ENCODE measurements at regions not wholly inside any gene's neighbourhood (a gene's known extent, or its start where the extent isn't known, plus 50 kb on each side); places are given as distances from the start of the nearest gene placed in this dataset.
A peak's percentile ranks its signal among the peaks of the same experiment; 100 is the strongest.

- H3K27me3 ChIP-seq (ENCODE audit: control insufficient read depth in 4 of 4, insufficient read depth in 4 of 4, low read length in 3 of 4), result no peaks in the 10 kb centered on the region
- H3K9ac ChIP-seq (ENCODE audit: low read depth in 1 of 2, low read length in 2 of 2), result no peak overlapping the region
- no peak for TF ChIP-seq JUND (IDR thresholded peaks at IDR 0.05)
- TF ChIP-seq RAD21 (IDR thresholded peaks at IDR 0.05), result peak in 1 of 2 donors; percentile 11
- no peak for DNase-seq (ENCODE audit: low spot score)
- no peak overlapping the region for H3K4me3 ChIP-seq (ENCODE audit: low read depth in 1 of 3, low read length in 3 of 3)
- H3K27ac ChIP-seq (ENCODE audit: low read depth in 1 of 2, low read length in 2 of 2), result no peak overlapping the region
- no peaks in the 10 kb centered on the region for H3K36me3 ChIP-seq (ENCODE audit: control insufficient read depth in 4 of 4, insufficient read depth in 3 of 4, low read depth in 1 of 4, low read length in 3 of 4)
- no peaks in the 10 kb centered on the region for H3K4me1 ChIP-seq (ENCODE audit: control insufficient read depth in 4 of 4, insufficient read depth in 4 of 4, low read length in 3 of 4)
- H3K9me3 ChIP-seq (ENCODE audit: control insufficient read depth in 4 of 4, low read length in 3 of 4), result no peaks in the 10 kb centered on the region
- WGBS, result 49% methylated on average over 2 of the region's 2 CpGs
Measured at GRCh38 chr10:9211228-9211627, 1156.7 kb downstream of the GATA3 start.

- H3K9me3 ChIP-seq (ENCODE audit: control insufficient read depth in 4 of 4, low read length in 3 of 4), result no peaks in the 10 kb centered on the region
- 65% methylated on average over 7 of the region's 7 CpGs for WGBS
Measured at GRCh38 chr10:9214618-9215017, 1160.1 kb downstream of the GATA3 start.

More at GRCh38 chr10:9214618-9215017, 1160.1 kb downstream of the GATA3 start:
- H3K4me3 ChIP-seq (ENCODE audit: low read depth in 1 of 3, low read length in 3 of 3), result no peak overlapping the region
- H3K4me1 ChIP-seq (ENCODE audit: control insufficient read depth in 4 of 4, insufficient read depth in 4 of 4, low read length in 3 of 4), result no peaks in the 10 kb centered on the region
- H3K36me3 ChIP-seq (ENCODE audit: control insufficient read depth in 4 of 4, insufficient read depth in 3 of 4, low read depth in 1 of 4, low read length in 3 of 4), result no peaks in the 10 kb centered on the region
- H3K9ac ChIP-seq (ENCODE audit: low read depth in 1 of 2, low read length in 2 of 2), result no peak overlapping the region
- DNase-seq (ENCODE audit: low spot score), result no peak
- no peak overlapping the region for H3K27ac ChIP-seq (ENCODE audit: low read depth in 1 of 2, low read length in 2 of 2)
- H3K27me3 ChIP-seq (ENCODE audit: control insufficient read depth in 4 of 4, insufficient read depth in 4 of 4, low read length in 3 of 4), result no peaks in the 10 kb centered on the region
- TF ChIP-seq, protein P1, sequence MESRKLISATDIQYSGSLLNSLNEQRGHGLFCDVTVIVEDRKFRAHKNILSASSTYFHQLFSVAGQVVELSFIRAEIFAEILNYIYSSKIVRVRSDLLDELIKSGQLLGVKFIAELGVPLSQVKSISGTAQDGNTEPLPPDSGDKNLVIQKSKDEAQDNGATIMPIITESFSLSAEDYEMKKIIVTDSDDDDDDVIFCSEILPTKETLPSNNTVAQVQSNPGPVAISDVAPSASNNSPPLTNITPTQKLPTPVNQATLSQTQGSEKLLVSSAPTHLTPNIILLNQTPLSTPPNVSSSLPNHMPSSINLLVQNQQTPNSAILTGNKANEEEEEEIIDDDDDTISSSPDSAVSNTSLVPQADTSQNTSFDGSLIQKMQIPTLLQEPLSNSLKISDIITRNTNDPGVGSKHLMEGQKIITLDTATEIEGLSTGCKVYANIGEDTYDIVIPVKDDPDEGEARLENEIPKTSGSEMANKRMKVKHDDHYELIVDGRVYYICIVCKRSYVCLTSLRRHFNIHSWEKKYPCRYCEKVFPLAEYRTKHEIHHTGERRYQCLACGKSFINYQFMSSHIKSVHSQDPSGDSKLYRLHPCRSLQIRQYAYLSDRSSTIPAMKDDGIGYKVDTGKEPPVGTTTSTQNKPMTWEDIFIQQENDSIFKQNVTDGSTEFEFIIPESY (IDR thresholded peaks at IDR 0.05), result no peak
- TF ChIP-seq MAX (IDR thresholded peaks at IDR 0.05), result no peak
- TF ChIP-seq JUND (IDR thresholded peaks at IDR 0.05), result no peak
- no peak for TF ChIP-seq GABPA (IDR thresholded peaks at IDR 0.05 in 1 of 2, conservative IDR thresholded peaks at IDR 0.05 in 1 of 2)
- no peak for TF ChIP-seq SP1 (IDR thresholded peaks at IDR 0.05)
- no peak for TF ChIP-seq FOXA2 (IDR thresholded peaks at IDR 0.05)
- TF ChIP-seq REST (IDR thresholded peaks at IDR 0.05), result no peak
- TF ChIP-seq HNF4A (conservative IDR thresholded peaks at IDR 0.05), result no peak
- TF ChIP-seq TAF1 (conservative IDR thresholded peaks at IDR 0.05), result no peak
- no peak for TF ChIP-seq NR2F2 (IDR thresholded peaks at IDR 0.05)
- no peak for TF ChIP-seq CTCF (IDR thresholded peaks at IDR 0.05; ENCODE audit: low read depth, low read length, missing input control)
- TF ChIP-seq YY1 (IDR thresholded peaks at IDR 0.05), result no peak
